ENCODE measurements at regions not wholly inside any gene's neighbourhood (a gene's known extent, or its start where the extent isn't known, plus 50 kb on each side); places are given as distances from the start of the nearest gene placed in this dataset.

DNA sequence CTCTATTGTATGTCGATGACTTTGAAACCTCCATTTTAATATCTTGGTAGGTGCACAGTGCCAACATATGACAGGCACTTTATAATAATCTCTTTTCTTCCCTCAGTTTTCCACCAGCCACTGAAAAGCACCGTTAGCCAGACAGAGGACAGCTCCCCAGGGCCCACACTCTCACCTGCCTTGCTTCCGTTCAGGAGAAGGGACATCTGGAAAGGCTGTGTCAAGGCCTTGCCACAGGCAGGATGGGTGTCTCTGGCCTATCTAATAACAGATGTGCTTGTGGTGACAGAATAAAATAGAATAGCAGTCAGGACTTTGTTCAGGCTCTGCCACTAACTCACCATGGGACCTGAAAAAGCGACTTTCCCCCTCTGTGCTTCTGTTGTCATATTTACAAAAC lies 75.5 kb upstream of the CCDC167 start:
- 82 to 83% methylated on average over 4 of the region's 4 CpGs for WGBS, 2 donors
- H3K4me3 ChIP-seq, result no peak overlapping the region
- TF ChIP-seq POLR2A (IDR thresholded peaks at IDR 0.05) (no peak), CTCF (IDR thresholded peaks at IDR 0.05) (no peak)
- DNase-seq, result no peak
- no peaks in the 10 kb centered on the region for H3K27me3 ChIP-seq
- no peaks in the 10 kb centered on the region for H3K36me3 ChIP-seq (ENCODE audit: low read depth, missing control alignments)
- no peaks in the 10 kb centered on the region for H3K4me1 ChIP-seq
- H3K27ac ChIP-seq, result no peak overlapping the region
- H3K9me3 ChIP-seq, result no peaks in the 10 kb centered on the region
- intact Hi-C loops (cut with DNase I; ENCODE audit: low total_unique reads), result no loop called here

DNA sequence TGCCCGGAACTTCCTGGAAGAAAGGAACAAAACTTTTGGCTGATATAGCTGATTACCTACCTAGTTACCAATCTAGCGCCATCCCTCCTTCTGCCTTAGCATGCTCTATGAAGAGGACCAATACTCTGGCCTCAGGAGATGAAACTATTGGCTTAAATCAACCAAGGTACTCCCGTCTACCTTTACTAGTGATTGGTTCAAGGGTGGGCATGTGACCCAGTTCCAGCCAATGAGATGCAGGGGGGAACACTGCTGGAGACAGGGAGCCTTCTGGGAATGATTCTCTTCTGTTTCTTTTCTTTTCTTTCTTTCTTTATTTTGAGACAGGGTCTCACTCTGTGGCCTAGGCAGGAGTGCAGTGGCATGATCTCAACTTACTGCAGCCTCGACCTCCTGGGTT lies 72.6 kb upstream of the CCDC167 start:
- intact Hi-C loops (cut with DNase I; ENCODE audit: low total_unique reads), result no loop called here
- H3K36me3 ChIP-seq (ENCODE audit: low read depth, missing control alignments), result no peaks in the 10 kb centered on the region
- 73 to 80% methylated on average over 4 of the region's 4 CpGs for WGBS, 2 donors
- no peaks in the 10 kb centered on the region for H3K9me3 ChIP-seq
- no peak overlapping the region for H3K27ac ChIP-seq
- TF ChIP-seq CTCF (IDR thresholded peaks at IDR 0.05) (no peak), POLR2A (IDR thresholded peaks at IDR 0.05) (no peak)
- H3K4me3 ChIP-seq, result peak overlapping the region in 1 of 2 donors; percentile 5
- DNase-seq, result peak; percentile 40
- no peaks in the 10 kb centered on the region for H3K27me3 ChIP-seq
- no peaks in the 10 kb centered on the region for H3K4me1 ChIP-seq

GRCh38 chr6:37570482-37571133 lies 70.9 kb upstream of the CCDC167 start:
- no peak for DNase-seq
- H3K36me3 ChIP-seq (ENCODE audit: low read depth, missing control alignments), result no peaks in the 10 kb centered on the region
- peaks cover 5% of the 10 kb centered on the region for H3K4me1 ChIP-seq
- H3K27ac ChIP-seq, result no peak overlapping the region
- WGBS, 2 donors, result 34 to 59% methylated on average over 14 to 26 of the region's 26 CpGs
- H3K4me3 ChIP-seq, result no peak overlapping the region
- H3K9me3 ChIP-seq, result no peaks in the 10 kb centered on the region
- TF ChIP-seq POLR2A (IDR thresholded peaks at IDR 0.05) (no peak), CTCF (IDR thresholded peaks at IDR 0.05) (no peak)
- intact Hi-C loops (cut with DNase I; ENCODE audit: low total_unique reads), result no loop called here
- H3K27me3 ChIP-seq, result no peaks in the 10 kb centered on the region

DNA sequence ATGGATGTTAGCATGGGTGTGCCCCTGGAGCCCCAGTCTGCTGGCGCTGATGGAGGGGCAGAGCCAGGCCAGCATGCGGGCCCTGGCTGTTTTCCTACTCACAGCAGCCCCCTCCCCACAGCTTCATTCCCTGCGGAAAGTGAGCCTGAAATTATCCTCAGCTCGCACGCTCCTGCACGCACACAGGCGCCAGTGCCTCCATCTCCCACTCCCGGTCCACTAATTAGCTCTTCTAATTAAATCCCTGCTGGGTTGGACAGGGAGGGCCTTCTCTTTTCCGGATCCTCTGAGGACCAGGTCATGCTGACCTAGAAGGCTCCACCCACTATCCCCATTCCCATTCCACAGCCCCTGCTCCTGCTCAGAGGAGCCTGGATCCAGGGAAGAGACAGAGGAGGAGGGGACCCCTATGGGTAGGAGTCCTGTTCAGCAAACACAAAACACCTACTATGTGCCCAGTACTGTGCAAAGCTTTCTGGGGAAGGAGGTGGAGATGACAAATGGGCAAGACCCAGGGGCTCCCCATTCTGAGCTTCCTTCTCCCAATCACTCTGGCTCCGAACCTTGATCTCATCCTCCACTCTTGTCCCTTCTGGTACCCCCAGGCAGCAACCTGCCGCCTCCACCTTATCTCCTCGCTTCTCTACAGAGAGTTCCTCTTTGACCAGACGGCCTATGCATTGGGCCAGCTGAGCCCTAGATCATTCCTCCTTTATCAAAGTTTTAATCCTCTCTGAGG lies 70.2 kb upstream of the CCDC167 start:
- no peak overlapping the region for H3K4me3 ChIP-seq
- DNase-seq, result no peak
- H3K9me3 ChIP-seq, result no peaks in the 10 kb centered on the region
- no peaks in the 10 kb centered on the region for H3K36me3 ChIP-seq (ENCODE audit: low read depth, missing control alignments)
- peaks cover 11% of the 10 kb centered on the region for H3K4me1 ChIP-seq
- intact Hi-C loops (cut with DNase I; ENCODE audit: low total_unique reads), result no loop called here
- no peak for TF ChIP-seq POLR2A (IDR thresholded peaks at IDR 0.05)
- no peak for TF ChIP-seq CTCF (IDR thresholded peaks at IDR 0.05)
- WGBS, 2 donors, result 55 to 79% methylated on average over 4 to 13 of the region's 13 CpGs
- no peaks in the 10 kb centered on the region for H3K27me3 ChIP-seq
- H3K27ac ChIP-seq, result no peak overlapping the region
